ENCODE measurements at regions not wholly inside any gene's neighbourhood (a gene's known extent, or its start where the extent isn't known, plus 50 kb on each side); places are given as distances from the start of the nearest gene placed in this dataset.
"Not testable (repeated sequence)": the region's sequence is repeated elsewhere in the genome, so short reads cannot be mapped to it uniquely, and the experiment has no call there.

GRCh38 chr18:39232490-39232889 lies 1666.9 kb upstream of the CELF4 start:
- no peak overlapping the region for H3K27ac Mint-ChIP-seq
- no peak for DNase-seq (ENCODE audit: low spot score)
- H3K4me3 Mint-ChIP-seq, result no peak overlapping the region
- intact Hi-C loops (cut with micrococcal nuclease), result no loop called here
- no peaks in the 10 kb centered on the region for H3K27me3 Mint-ChIP-seq (ENCODE audit: insufficient read depth)
- H3K9me3 Mint-ChIP-seq, result no peaks in the 10 kb centered on the region
- H3K36me3 Mint-ChIP-seq (ENCODE audit: low read depth), result no peaks in the 10 kb centered on the region
- no peaks in the 10 kb centered on the region for H3K4me1 Mint-ChIP-seq (ENCODE audit: low read depth)

GRCh38 chr18:39230086-39230803 lies 1664.6 kb upstream of the CELF4 start:
- H3K9me3 Mint-ChIP-seq, result no peaks in the 10 kb centered on the region
- H3K27me3 Mint-ChIP-seq (ENCODE audit: insufficient read depth), result no peaks in the 10 kb centered on the region
- H3K4me1 Mint-ChIP-seq (ENCODE audit: low read depth), result no peaks in the 10 kb centered on the region
- intact Hi-C loops (cut with micrococcal nuclease), result no loop called here
- no peak overlapping the region for H3K27ac Mint-ChIP-seq
- no peak for DNase-seq (ENCODE audit: low spot score)
- no peaks in the 10 kb centered on the region for H3K36me3 Mint-ChIP-seq (ENCODE audit: low read depth)
- no peak overlapping the region for H3K4me3 Mint-ChIP-seq

- H3K36me3 Mint-ChIP-seq (ENCODE audit: low read depth); H3K9me3 Mint-ChIP-seq; DNase-seq (ENCODE audit: low spot score); H3K27me3 Mint-ChIP-seq (ENCODE audit: insufficient read depth); H3K27ac Mint-ChIP-seq; intact Hi-C loops (cut with micrococcal nuclease); H3K4me1 Mint-ChIP-seq (ENCODE audit: low read depth); H3K4me3 Mint-ChIP-seq: not testable (repeated sequence)
Measured at GRCh38 chr18:39227769-39228168, 1662.2 kb upstream of the CELF4 start.

GRCh38 chr18:39225373-39225772 lies 1659.8 kb upstream of the CELF4 start:
- Mint-ChIP-seq H3K4me3 (no peak overlapping the region), H3K27me3 (ENCODE audit: insufficient read depth) (no peaks in the 10 kb centered on the region), H3K36me3 (ENCODE audit: low read depth) (no peaks in the 10 kb centered on the region), H3K9me3 (no peaks in the 10 kb centered on the region), H3K4me1 (ENCODE audit: low read depth) (no peaks in the 10 kb centered on the region), H3K27ac (no peak overlapping the region)
- intact Hi-C loops (cut with micrococcal nuclease), result no loop called here
- no peak for DNase-seq (ENCODE audit: low spot score)

GRCh38 chr18:39223283-39223682 lies 1657.7 kb upstream of the CELF4 start:
- H3K36me3 Mint-ChIP-seq (ENCODE audit: low read depth), result no peaks in the 10 kb centered on the region
- H3K4me3 Mint-ChIP-seq, result no peak overlapping the region
- H3K27ac Mint-ChIP-seq, result no peak overlapping the region
- intact Hi-C loops (cut with micrococcal nuclease), result no loop called here
- no peak for DNase-seq (ENCODE audit: low spot score)
- H3K4me1 Mint-ChIP-seq (ENCODE audit: low read depth), result no peaks in the 10 kb centered on the region
- H3K27me3 Mint-ChIP-seq (ENCODE audit: insufficient read depth), result no peaks in the 10 kb centered on the region
- no peaks in the 10 kb centered on the region for H3K9me3 Mint-ChIP-seq

GRCh38 chr18:39215920-39216319 lies 1650.3 kb upstream of the CELF4 start:
- Mint-ChIP-seq H3K4me3 (no peak overlapping the region), H3K9me3 (peaks cover 11% of the 10 kb centered on the region), H3K36me3 (ENCODE audit: low read depth) (no peaks in the 10 kb centered on the region), H3K4me1 (ENCODE audit: low read depth) (no peaks in the 10 kb centered on the region), H3K27ac (no peak overlapping the region), H3K27me3 (ENCODE audit: insufficient read depth) (no peaks in the 10 kb centered on the region)
- no peak for DNase-seq (ENCODE audit: low spot score)
- intact Hi-C loops (cut with micrococcal nuclease), result no loop called here

- H3K27me3 Mint-ChIP-seq (ENCODE audit: insufficient read depth), result no peaks in the 10 kb centered on the region
- H3K36me3 Mint-ChIP-seq (ENCODE audit: low read depth), result no peaks in the 10 kb centered on the region
- H3K4me3 Mint-ChIP-seq, result no peak overlapping the region
- H3K9me3 Mint-ChIP-seq, result peaks cover 11% of the 10 kb centered on the region
- H3K27ac Mint-ChIP-seq, result no peak overlapping the region
- DNase-seq (ENCODE audit: low spot score), result no peak
- intact Hi-C loops (cut with micrococcal nuclease), result no loop called here
- H3K4me1 Mint-ChIP-seq (ENCODE audit: low read depth), result no peaks in the 10 kb centered on the region
Measured at GRCh38 chr18:39211461-39211860, 1645.9 kb upstream of the CELF4 start.

- Mint-ChIP-seq H3K4me1 (ENCODE audit: low read depth) (no peaks in the 10 kb centered on the region), H3K36me3 (ENCODE audit: low read depth) (no peaks in the 10 kb centered on the region), H3K4me3 (no peak overlapping the region), H3K27ac (no peak overlapping the region), H3K27me3 (ENCODE audit: insufficient read depth) (no peaks in the 10 kb centered on the region), H3K9me3 (peaks cover 7% of the 10 kb centered on the region)
- intact Hi-C loops (cut with micrococcal nuclease), result no loop called here
- no peak for DNase-seq (ENCODE audit: low spot score)
Measured at GRCh38 chr18:39209173-39209572, 1643.6 kb upstream of the CELF4 start.

GRCh38 chr18:39208729-39209128 lies 1643.1 kb upstream of the CELF4 start:
- H3K36me3 Mint-ChIP-seq (ENCODE audit: low read depth), result no peaks in the 10 kb centered on the region
- no peaks in the 10 kb centered on the region for H3K4me1 Mint-ChIP-seq (ENCODE audit: low read depth)
- intact Hi-C loops (cut with micrococcal nuclease), result no loop called here

GRCh38 chr18:39208190-39208589 lies 1642.6 kb upstream of the CELF4 start:
- no peaks in the 10 kb centered on the region for H3K27me3 Mint-ChIP-seq (ENCODE audit: insufficient read depth)
- H3K4me3 Mint-ChIP-seq, result no peak overlapping the region
- no peaks in the 10 kb centered on the region for H3K36me3 Mint-ChIP-seq (ENCODE audit: low read depth)
- peaks cover 6% of the 10 kb centered on the region for H3K9me3 Mint-ChIP-seq
- DNase-seq (ENCODE audit: low spot score), result no peak
- H3K4me1 Mint-ChIP-seq (ENCODE audit: low read depth), result no peaks in the 10 kb centered on the region
- intact Hi-C loops (cut with micrococcal nuclease), result no loop called here
- no peak overlapping the region for H3K27ac Mint-ChIP-seq

More at GRCh38 chr18:39208729-39209128, 1643.1 kb upstream of the CELF4 start:
- peaks cover 7% of the 10 kb centered on the region for H3K9me3 Mint-ChIP-seq
- DNase-seq (ENCODE audit: low spot score), result no peak
- H3K27me3 Mint-ChIP-seq (ENCODE audit: insufficient read depth), result no peaks in the 10 kb centered on the region
- H3K27ac Mint-ChIP-seq, result no peak overlapping the region
- no peak overlapping the region for H3K4me3 Mint-ChIP-seq

GRCh38 chr18:39206398-39207103 lies 1641.0 kb upstream of the CELF4 start:
- H3K27ac Mint-ChIP-seq; H3K9me3 Mint-ChIP-seq; H3K36me3 Mint-ChIP-seq (ENCODE audit: low read depth); H3K4me3 Mint-ChIP-seq; H3K4me1 Mint-ChIP-seq (ENCODE audit: low read depth); H3K27me3 Mint-ChIP-seq (ENCODE audit: insufficient read depth); intact Hi-C loops (cut with micrococcal nuclease); DNase-seq (ENCODE audit: low spot score): not testable (repeated sequence)

GRCh38 chr18:39205565-39206195 lies 1640.1 kb upstream of the CELF4 start:
- Mint-ChIP-seq H3K36me3 (ENCODE audit: low read depth) (no peaks in the 10 kb centered on the region), H3K4me3 (no peak overlapping the region), H3K4me1 (ENCODE audit: low read depth) (no peaks in the 10 kb centered on the region), H3K27me3 (ENCODE audit: insufficient read depth) (no peaks in the 10 kb centered on the region), H3K27ac (no peak overlapping the region), H3K9me3 (no peaks in the 10 kb centered on the region)
- intact Hi-C loops (cut with micrococcal nuclease), result no loop called here
- no peak for DNase-seq (ENCODE audit: low spot score)

- intact Hi-C loops (cut with micrococcal nuclease), result no loop called here
- H3K4me1 Mint-ChIP-seq (ENCODE audit: low read depth), result no peaks in the 10 kb centered on the region
- H3K4me3 Mint-ChIP-seq, result no peak overlapping the region
- no peak for DNase-seq (ENCODE audit: low spot score)
- no peaks in the 10 kb centered on the region for H3K36me3 Mint-ChIP-seq (ENCODE audit: low read depth)
- H3K9me3 Mint-ChIP-seq, result no peaks in the 10 kb centered on the region
- H3K27ac Mint-ChIP-seq, result no peak overlapping the region
- H3K27me3 Mint-ChIP-seq (ENCODE audit: insufficient read depth), result no peaks in the 10 kb centered on the region
Measured at GRCh38 chr18:39200153-39200552, 1634.6 kb upstream of the CELF4 start.

Measured in activated T-helper 1 cell treated with anti-CD3 and anti-CD28 coated beads, Interleukin-12 subunit alpha, Interleukin-12 subunit beta, Interleukin-2, Interleukin-4 antibody, amounts not matched to agents 30 ng/mL and 10 ng/mL and 1 ng/mL, durations not matched to agents 14 hours and 24 hours and 36 hours (primary cell).